NCI-H2171 (cell line): ENCODE measurements at regions not wholly inside any gene's neighbourhood (a gene's known extent, or its start where the extent isn't known, plus 50 kb on each side); places are given as distances from the start of the nearest gene placed in this dataset.
A peak's percentile ranks its signal among the peaks of the same experiment; 100 is the strongest.
"Not testable (repeated sequence)": the region's sequence is repeated elsewhere in the genome, so short reads cannot be mapped to it uniquely, and the experiment has no call there.

ENCODE experiments used
- DNase-seq: peaks from one replicate; lab custom pipeline; 2025; lab: John Stamatoyannopoulos, UW

- DNase-seq: not testable (repeated sequence)
Observed at GRCh38 chrX:153266140-153266539, 55.4 kb downstream of the PNMA6F start.

GRCh38 chrX:153260468-153260867 lies 61.1 kb downstream of the PNMA6F start:
- DNase-seq: not testable (repeated sequence)

DNA sequence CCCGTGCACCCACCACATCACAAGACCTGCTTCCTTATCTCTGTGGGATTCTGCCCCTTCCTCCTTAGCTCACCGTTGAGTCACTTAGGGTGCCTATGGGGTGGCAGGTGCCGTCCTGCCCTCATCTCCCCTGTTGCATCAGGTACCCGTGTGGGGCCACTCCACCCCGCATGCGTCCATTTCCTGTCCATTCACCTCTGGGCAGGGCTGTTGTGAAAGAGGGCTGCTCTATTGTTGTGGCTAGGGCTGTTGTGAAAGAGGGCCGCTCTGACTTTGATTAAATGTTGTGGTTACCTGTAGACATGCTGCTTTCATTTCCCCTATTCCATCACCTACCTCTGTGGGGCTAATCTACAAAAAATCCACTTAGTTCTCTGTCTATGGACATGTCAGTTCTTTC lies 68.3 kb downstream of the PNMA6F start:
- DNase-seq: not testable (repeated sequence)

DNA sequence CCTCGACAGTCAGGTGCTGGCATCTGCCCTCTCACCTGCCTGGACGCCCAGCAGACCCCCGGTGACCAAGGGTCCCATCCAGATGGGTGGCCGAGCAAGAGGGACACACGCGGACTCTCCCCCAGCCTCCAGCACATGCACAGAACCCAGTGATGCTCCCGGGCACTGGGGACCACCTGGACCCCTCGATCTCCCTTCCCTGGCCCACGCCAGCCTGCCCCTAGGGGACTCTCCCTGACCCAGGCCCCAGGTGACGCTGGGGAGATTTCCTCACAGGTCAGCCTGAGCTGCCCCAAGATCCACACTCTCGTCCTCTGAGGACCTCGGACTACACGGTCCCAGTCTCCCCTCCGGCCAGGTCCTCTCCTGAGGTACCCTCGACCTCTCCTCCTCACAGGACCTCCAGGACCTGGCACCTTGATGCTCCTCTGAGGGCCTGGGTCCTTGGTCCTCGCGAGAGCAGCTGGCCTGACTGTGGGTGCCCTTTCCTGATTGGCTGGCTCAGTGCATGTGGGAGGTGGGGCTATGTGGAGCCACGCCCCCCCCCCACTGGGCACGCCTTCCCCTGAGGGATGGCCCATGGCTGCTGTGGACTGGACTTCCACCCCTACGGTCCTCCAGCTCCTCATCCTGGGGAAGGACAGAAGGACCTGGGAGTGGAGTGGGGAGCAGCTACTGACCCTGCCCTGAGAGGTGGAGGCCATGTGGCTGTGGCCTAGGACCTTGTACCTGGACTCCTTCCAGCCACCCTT lies 69.0 kb downstream of the PNMA6F start:
- not testable (repeated sequence) for DNase-seq

- DNase-seq: not testable (repeated sequence)
Observed at GRCh38 chrX:153251952-153252351, 69.6 kb downstream of the PNMA6F start.

GRCh38 chrX:153250762-153251161 lies 70.8 kb downstream of the PNMA6F start:
- DNase-seq: not testable (repeated sequence)

GRCh38 chrX:153245288-153245731 lies 66.2 kb downstream of the MAGEA1 start:
- DNase-seq: peak; percentile 0

DNA sequence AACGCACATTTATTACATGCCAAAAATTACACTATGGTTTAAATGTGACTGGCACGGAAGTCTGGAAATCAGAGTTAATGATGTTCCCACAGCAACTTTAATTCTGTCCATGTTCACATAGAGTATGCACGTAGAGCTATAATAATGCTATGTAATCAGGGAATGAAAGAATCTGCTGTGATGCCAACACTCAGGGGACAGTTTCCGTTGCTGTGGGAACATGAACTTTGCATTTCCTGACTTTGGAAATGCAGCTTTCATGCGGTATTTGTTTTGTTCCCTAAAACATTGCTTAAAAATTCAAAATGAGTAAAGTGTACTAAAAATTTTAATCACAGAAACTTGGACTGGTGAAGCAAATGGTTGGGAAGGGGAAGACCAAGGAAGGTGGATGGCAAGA lies 65.7 kb downstream of the MAGEA1 start:
- DNase-seq: no peak

- DNase-seq: no peak
Observed at GRCh38 chrX:153238361-153238760, 59.3 kb downstream of the MAGEA1 start.
